ENCODE measurements at regions not wholly inside any gene's neighbourhood (a gene's known extent, or its start where the extent isn't known, plus 50 kb on each side); places are given as distances from the start of the nearest gene placed in this dataset.

DNA sequence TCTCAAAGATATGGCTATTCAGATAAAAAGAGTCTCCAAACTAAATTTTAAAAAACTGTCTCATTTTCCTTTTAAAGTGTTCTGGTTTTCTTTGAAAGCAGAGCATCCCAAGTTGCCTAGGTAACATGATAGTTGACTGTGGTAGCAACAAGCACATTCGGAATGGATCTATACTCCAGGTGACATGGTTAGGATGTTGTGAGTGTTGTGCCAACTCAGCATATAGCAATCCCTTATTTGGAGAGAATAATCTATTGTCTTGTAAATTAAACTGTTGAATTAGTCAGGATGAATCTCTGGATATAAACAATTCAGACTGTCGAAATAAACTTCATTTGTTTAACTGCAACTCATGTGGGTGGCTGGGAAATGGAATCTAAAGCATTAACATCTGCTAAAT, 418.6 kb downstream of the TUSC7 start:
- peak; percentile 14 for DNase-seq

- DNase-seq = no peak
Measured at GRCh38 chr3:117128872-117129271, 419.3 kb downstream of the TUSC7 start.

GRCh38 chr3:117129516-117129915, 419.9 kb downstream of the TUSC7 start:
- DNase-seq = no peak

- DNase-seq = no peak
Measured at GRCh38 chr3:117130222-117130621, 420.6 kb downstream of the TUSC7 start.

- no peak for DNase-seq
Measured at GRCh38 chr3:117131259-117131658, 421.7 kb downstream of the TUSC7 start.

DNA sequence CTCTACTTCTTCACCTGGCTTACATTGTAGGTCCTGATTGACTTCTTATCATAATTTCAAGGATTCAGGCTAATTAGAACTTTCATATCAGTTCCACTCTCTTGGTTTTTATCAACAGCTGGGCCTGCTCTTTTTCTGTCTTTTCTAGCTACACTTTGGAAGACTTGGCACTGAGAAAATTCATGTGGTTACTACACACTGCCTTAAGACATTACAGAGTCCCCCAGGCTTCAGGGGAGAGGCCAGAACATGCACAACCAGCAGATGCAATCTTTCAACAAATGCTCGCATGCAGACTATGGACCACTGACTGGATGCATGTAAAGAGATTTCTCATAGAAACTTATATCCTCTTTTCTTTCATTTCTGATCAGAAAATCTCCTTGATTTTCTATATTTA, 423.5 kb downstream of the TUSC7 start:
- DNase-seq = peak; percentile 7

GRCh38 chr3:117135207-117135606, 425.6 kb downstream of the TUSC7 start:
- DNase-seq = no peak

- no peak for DNase-seq
Measured at GRCh38 chr3:117136003-117136402, 426.4 kb downstream of the TUSC7 start.

- DNase-seq = no peak
Measured at GRCh38 chr3:117137065-117137464, 427.5 kb downstream of the TUSC7 start.

DNA sequence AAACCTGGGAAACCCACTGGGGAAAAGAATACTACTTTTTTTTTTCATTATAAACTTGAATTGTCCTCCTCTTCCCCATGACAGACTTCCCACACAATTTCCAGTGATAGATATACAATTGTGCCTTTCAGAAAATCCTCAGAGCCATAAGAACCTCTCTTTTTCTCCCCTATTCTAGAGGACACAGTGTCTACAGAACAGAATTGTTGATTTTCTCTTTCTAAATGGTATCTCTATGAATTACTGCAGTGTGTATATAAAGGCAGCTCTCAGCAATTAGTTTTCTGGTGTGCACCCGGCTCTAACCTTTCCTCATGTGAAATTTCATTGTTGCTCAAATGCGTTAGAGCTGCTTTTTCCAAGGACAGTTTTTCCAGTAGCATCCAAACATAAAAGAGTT, 430.1 kb downstream of the TUSC7 start:
- peak; percentile 5 for DNase-seq

- peak; percentile 12 for DNase-seq
Measured at GRCh38 chr3:117141812-117142211, 432.2 kb downstream of the TUSC7 start.

DNA sequence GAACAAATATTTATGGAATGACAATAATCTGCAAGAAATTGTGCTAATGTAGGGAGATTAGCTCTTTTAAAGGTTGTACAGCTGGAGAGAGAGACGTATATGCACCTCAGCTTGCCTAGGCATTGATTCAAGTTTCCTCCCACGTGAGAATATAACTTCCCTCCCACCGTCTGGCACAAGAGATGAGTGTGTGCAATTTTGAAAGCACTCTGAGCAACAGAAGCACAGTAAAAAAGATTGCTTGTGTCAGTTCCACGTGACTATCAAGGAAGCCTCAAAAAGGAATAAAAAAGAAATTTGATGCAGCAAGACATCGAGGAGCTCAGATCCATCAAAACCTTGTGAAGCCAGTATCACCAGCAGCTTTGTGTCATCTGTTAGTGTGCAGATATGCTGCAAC, 435.3 kb downstream of the TUSC7 start:
- peak; percentile 47 for DNase-seq

DNA sequence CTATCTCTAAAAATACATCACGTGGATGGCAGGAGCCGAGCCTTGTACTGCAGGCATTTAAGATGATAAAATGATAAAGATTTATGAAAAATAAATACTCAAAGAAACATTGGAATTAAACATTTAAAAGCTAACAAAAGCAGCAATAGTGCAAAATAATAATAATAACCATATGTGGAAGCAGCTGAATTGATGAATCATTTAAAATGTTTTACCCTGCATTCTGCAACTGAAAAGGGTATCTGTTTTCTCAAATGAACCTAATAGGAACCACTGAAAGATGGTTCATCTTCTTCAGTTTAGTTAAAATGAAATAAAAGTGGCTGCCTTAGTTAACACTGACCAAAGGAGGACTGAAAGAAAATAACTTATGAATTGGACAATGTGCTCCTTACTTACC, 436.1 kb downstream of the TUSC7 start:
- no peak for DNase-seq

- no peak for DNase-seq
Measured at GRCh38 chr3:117146571-117146970, 437.0 kb downstream of the TUSC7 start.

DNA sequence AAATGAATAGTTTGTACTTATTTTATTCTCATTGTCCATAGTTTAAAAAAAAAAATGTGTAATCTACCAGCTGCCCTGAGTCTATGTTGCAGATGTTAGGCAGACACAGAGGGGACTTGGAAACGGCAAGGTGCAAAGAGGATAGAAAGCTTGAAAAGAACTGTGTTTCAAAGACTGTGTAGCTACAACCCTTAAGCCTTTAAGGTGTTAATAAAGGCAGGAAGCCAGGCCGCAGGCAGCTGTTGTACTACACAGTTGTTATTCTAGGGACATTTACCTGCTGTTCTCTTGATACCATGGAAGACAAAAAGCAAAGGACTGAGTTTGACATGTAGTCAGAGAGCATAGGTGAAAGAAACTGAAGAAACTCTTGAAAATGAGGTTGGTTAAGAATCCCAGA, 440.0 kb downstream of the TUSC7 start:
- DNase-seq = no peak

DNA sequence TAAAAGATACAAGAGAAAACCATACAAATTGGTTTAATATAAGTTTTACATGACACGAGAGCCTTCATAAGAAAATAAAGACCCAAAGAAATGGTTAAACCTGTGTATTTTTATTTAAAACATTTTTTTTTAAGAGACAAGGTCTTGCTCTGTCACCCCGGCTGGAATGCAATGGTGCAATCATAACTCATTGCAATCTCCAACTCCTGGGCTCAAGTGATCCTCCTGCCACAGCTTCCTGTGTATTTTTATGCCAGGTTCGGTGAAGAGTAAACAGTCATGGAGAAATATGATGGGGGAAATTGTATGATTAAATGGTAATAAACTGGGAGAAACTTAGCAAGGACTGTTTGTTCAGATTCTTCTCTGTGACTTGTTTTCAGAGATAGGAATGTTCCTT, 441.0 kb downstream of the TUSC7 start:
- no peak for DNase-seq

DNA sequence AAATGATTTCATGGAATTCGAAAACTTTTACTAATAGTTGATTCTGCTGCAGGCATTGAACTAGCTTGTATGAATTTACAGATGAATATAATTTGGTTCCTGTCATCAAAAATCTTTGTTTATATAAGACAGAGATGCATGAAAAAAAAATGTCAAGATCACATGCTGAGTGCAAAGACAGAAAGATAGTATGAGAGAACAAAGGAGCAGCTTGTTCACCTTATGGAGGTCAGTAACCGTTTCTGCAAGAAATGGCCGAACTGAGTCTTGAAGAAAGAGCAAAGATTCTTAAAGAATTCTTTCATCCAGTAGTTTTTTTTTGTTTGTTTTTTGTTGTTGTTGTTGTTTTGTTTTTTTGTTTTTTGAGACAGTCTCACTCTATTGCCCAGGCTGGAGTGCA, 450.6 kb downstream of the TUSC7 start:
- no peak for DNase-seq

GRCh38 chr3:117161816-117162215, 452.2 kb downstream of the TUSC7 start:
- no peak for DNase-seq

DNA sequence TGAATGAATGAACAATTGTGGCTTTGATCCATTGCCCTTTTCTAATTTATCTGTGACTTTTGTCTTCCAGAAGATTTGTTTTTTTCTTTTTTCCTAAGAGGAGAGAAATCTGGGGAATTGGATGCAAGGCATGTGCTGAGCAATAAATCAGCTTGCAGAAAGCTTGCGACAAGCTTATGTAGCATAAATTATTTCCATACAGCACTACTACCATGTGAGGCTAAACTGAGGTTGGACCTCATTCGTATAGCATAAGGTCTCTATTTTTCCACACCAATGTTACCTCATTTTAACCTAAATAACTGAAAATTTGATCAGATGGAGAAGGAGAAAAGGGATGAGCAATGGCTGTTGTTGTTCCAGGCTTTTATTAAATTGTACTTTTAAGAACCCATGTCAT, 455.6 kb downstream of the TUSC7 start:
- no peak for DNase-seq

DNA sequence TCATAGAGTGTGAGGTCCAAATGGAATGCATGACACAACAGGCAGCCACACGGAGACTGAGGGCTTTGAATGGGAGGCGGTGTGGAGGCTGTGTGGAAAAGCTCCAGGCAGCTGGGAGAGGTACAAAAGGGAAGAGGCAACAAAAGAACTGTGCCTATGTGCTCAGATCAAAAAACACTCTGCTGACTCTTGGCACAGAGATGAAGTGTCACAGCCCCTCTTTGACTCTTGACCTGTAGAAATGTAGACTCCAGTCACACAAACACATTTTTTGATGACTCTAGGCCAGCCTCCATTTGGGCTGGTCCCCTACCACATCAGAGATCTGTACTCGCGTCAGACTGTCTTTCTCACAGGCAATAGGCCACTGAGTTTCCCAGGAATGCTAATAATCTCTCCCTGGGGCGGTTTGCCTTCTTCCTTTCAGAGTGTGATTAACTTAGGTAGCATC, 456.0 kb downstream of the TUSC7 start:
- DNase-seq = no peak

- peak; percentile 5 for DNase-seq
Measured at GRCh38 chr3:117168896-117169295, 459.3 kb downstream of the TUSC7 start.

GRCh38 chr3:117170094-117170493, 460.5 kb downstream of the TUSC7 start:
- no peak for DNase-seq

- no peak for DNase-seq
Measured at GRCh38 chr3:117171124-117171523, 461.5 kb downstream of the TUSC7 start.

- no peak for DNase-seq
Measured at GRCh38 chr3:117172426-117172825, 462.8 kb downstream of the TUSC7 start.

DNA sequence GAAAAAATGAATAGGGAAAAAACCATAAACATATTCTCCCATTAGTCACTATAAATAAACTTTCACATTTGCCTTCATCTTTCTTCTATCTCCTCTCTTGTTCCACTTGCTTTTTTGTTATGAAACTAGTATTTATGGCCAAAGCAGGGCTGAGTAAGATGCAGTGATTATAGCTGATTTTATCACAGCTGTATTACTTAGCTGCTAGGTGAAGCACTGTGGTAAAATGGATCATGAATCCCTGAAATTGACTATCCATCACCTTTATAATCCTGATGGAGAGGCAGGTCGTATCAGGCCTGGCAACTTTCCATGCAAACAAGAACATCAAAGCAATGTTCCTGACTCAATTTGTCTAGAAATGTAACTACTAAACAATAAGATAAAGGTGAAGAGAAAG, 471.6 kb downstream of the TUSC7 start:
- no peak for DNase-seq

Data from tongue (tissue), 1 donor.